ENCODE measurements at regions not wholly inside any gene's neighbourhood (a gene's known extent, or its start where the extent isn't known, plus 50 kb on each side); places are given as distances from the start of the nearest gene placed in this dataset.
"Not testable (repeated sequence)": the region's sequence is repeated elsewhere in the genome, so short reads cannot be mapped to it uniquely, and the experiment has no call there.

- not testable (repeated sequence) for H3K4me3 ChIP-seq (ENCODE audit: low read length)
Measured at GRCh38 chr2:76697439-76697838, 824.7 kb downstream of the LRRTM4 start.

DNA sequence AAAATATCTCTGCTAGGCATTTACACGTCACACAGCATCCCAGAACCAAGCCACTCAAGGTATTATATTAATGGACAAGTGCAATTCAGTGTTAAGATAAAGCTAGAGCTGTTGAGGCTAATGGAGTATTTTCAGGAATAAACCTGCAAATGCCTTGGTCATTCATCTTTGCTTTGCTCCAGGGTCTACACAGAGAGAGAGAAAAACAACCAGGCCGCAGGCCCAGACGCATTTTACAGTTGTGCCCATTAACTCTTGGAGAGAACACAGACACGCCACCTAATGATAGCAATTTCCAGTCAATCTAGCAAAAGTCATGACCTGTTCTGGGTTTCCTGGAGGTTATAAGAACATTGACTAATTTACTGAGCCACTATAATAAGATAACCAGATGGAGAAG is 829.3 kb downstream of the LRRTM4 start:
- no peak for TF ChIP-seq ZNF274 (IDR thresholded peaks at IDR 0.05; ENCODE audit: low read depth, low read length)
- H3K4me3 ChIP-seq (ENCODE audit: low read length), result no peak overlapping the region

- H3K4me3 ChIP-seq (ENCODE audit: low read length), result no peak overlapping the region
- no peak for TF ChIP-seq ZNF274 (IDR thresholded peaks at IDR 0.05; ENCODE audit: low read depth, low read length)
Measured at GRCh38 chr2:76688732-76689131, 833.4 kb downstream of the LRRTM4 start.

DNA sequence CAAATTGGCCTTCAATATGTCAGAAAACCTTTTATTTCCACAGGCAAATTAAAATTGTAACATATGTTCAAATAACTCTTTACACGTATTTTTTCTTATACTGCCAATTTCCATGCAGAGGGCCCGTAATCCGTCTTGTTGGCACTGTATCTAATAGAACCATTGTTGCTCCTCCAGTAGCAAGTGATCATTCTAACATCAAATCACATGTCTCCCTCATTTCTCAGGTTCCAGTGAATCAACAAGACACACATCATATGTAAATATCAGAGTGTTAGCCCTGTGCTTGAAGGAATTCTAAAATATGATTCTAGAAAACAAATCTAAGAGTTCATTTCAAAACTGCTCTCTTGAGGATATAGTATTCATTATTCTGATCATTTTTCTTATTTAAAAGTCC is 834.3 kb downstream of the LRRTM4 start:
- no peak for TF ChIP-seq ZNF274 (IDR thresholded peaks at IDR 0.05; ENCODE audit: low read depth, low read length)
- H3K4me3 ChIP-seq (ENCODE audit: low read length), result no peak overlapping the region

DNA sequence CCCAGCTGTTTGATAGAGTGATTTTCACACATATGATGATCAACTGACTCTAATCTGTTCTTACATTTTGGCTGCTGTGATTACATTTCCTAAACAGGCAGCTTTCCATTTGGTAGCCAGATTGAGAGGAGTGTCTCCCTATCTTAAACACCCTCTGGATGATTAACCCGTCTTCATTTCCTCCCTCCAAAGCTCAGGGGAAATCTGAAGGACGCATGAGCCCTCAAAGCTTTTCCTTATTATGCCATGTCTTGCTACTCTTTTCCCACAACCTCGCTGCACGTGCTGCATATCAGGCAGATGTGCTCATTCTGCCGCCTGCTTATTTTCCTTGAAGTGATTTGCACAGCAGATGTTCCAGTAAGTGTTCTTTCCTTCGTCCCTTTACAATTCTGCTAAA is 837.4 kb downstream of the LRRTM4 start:
- TF ChIP-seq ZNF274 (IDR thresholded peaks at IDR 0.05; ENCODE audit: low read depth, low read length), result no peak
- no peak overlapping the region for H3K4me3 ChIP-seq (ENCODE audit: low read length)

DNA sequence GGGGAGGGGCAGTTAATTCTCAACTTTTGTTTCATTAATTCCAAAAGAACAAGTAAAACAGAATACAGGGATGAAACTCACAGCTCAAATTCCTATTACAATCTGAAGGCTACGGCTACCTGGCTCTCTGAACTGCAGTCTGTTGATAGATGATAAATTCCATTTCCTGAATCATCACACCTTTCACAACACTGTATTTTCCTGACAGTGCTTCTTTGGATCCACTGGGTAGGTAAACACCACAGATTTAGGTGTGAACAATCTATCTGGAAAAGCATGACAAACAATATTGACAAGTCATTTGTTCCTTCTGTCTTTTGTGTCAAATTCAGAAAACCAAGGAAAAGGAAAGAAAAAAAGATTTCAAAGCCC is 843.2 kb downstream of the LRRTM4 start:
- H3K4me3 ChIP-seq (ENCODE audit: low read length), result no peak overlapping the region
- TF ChIP-seq ZNF274 (IDR thresholded peaks at IDR 0.05; ENCODE audit: low read depth, low read length), result no peak

- TF ChIP-seq ZNF274 (IDR thresholded peaks at IDR 0.05; ENCODE audit: low read depth, low read length), result no peak
- no peak overlapping the region for H3K4me3 ChIP-seq (ENCODE audit: low read length)
Measured at GRCh38 chr2:76678383-76679024, 843.7 kb downstream of the LRRTM4 start.

- TF ChIP-seq ZNF274 (IDR thresholded peaks at IDR 0.05; ENCODE audit: low read depth, low read length), result no peak
- no peak overlapping the region for H3K4me3 ChIP-seq (ENCODE audit: low read length)
Measured at GRCh38 chr2:76675212-76675611, 847.0 kb downstream of the LRRTM4 start.

- no peak for TF ChIP-seq ZNF274 (IDR thresholded peaks at IDR 0.05; ENCODE audit: low read depth, low read length)
- H3K4me3 ChIP-seq (ENCODE audit: low read length), result no peak overlapping the region
Measured at GRCh38 chr2:76672798-76673197, 849.4 kb downstream of the LRRTM4 start.

DNA sequence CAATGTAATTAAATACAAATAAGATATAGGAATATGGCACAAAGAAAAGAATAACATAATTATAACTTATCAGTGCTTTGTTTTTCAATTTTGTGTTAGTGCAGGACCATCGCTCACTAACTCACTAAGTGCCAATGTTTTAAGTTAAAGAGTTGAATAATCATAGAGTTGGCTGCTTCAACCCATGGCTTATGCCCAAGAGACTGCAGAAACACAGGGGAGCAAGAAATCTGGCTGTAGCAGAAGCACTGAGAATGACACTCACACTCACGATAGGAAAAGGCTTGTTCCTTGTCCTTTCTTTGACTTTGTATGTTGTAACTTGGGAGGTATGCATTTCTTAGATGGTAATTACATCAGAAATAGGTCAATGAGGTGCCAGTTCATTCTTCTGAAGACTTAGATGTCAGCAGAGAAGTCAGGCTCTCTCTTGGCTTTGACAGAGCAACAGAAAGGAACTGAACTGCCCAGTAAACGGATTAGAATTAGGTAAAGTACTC is 852.2 kb downstream of the LRRTM4 start:
- TF ChIP-seq ZNF274 (IDR thresholded peaks at IDR 0.05; ENCODE audit: low read depth, low read length), result no peak
- H3K4me3 ChIP-seq (ENCODE audit: low read length), result no peak overlapping the region

GRCh38 chr2:76668279-76668678 is 853.9 kb downstream of the LRRTM4 start:
- no peak for TF ChIP-seq ZNF274 (IDR thresholded peaks at IDR 0.05; ENCODE audit: low read depth, low read length)
- H3K4me3 ChIP-seq (ENCODE audit: low read length), result no peak overlapping the region

- no peak overlapping the region for H3K4me3 ChIP-seq (ENCODE audit: low read length)
- TF ChIP-seq ZNF274 (IDR thresholded peaks at IDR 0.05; ENCODE audit: low read depth, low read length), result no peak
Measured at GRCh38 chr2:76667821-76668271, 854.3 kb downstream of the LRRTM4 start.

DNA sequence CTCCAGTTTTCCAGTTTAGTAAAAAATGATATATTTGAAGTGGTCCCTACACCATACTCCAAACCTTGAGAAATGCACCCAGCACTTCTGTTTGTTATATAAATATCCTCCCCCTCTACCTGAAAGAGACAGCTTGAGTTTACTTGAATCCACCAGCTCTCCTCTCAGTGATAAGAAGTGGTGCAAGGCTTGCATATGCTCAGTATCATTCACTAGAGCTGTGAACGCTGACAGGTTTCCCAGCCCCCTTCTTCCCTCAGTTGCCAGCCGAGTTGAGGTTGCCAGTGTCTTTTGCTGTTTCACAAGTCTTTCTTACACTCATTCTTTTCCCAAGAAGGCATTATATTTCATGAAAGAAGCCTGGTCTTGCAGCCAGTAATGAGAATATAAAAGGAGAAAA is 880.0 kb downstream of the LRRTM4 start:
- TF ChIP-seq ZNF274 (IDR thresholded peaks at IDR 0.05; ENCODE audit: low read depth, low read length), result no peak
- no peak overlapping the region for H3K4me3 ChIP-seq (ENCODE audit: low read length)

GRCh38 chr2:76641506-76641905 is 880.7 kb downstream of the LRRTM4 start:
- H3K4me3 ChIP-seq (ENCODE audit: low read length), result no peak overlapping the region
- TF ChIP-seq ZNF274 (IDR thresholded peaks at IDR 0.05; ENCODE audit: low read depth, low read length), result no peak

DNA sequence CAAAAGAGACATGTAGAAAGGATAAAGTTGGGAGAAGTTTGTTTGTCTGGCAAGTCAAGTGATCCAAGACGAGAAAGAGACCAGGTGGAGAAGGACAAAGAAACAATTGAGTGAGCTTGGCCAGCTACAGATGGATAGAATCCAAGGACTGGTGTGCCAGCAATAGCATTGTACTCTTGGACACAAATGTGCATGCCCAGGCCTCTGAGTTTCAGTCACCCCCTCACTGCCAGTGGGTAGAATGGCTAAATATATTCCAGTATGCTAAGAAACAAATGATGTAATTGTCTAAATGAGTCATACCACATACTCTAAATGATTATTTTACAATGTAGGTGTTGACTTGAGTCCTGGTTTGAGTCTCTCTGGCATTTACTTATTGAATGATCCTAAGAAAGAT is 881.3 kb downstream of the LRRTM4 start:
- no peak overlapping the region for H3K4me3 ChIP-seq (ENCODE audit: low read length)
- TF ChIP-seq ZNF274 (IDR thresholded peaks at IDR 0.05; ENCODE audit: low read depth, low read length), result no peak

GRCh38 chr2:76639171-76639680 is 883.0 kb downstream of the LRRTM4 start:
- TF ChIP-seq ZNF274 (IDR thresholded peaks at IDR 0.05; ENCODE audit: low read depth, low read length), result no peak
- no peak overlapping the region for H3K4me3 ChIP-seq (ENCODE audit: low read length)
